Suprapubic skin (tissue), 4 donors: ENCODE measurements at regions not wholly inside any gene's neighbourhood (a gene's known extent, or its start where the extent isn't known, plus 50 kb on each side); places are given as distances from the start of the nearest gene placed in this dataset.
A peak's percentile ranks its signal among the peaks of the same experiment; 100 is the strongest.
"Not testable (repeated sequence)": the region's sequence is repeated elsewhere in the genome, so short reads cannot be mapped to it uniquely, and the experiment has no call there.

Experiments
- DNase-seq, 2 donors: peaks; one replicate each; pipeline ENCODE4 v3.0.0-alpha.2; 2019; ENCODE audit warnings: low spot score in 2 of 2
- H3K27ac ChIP-seq: fragments of 200-600 bp; sonication (generic); one replicate; pipeline ENCODE4 v1.5.1; 2019
- H3K27me3 ChIP-seq: fragments of 200-600 bp; sonication (generic); one replicate; pipeline ENCODE4 v1.5.1; 2019
- H3K36me3 ChIP-seq: fragments of 200-600 bp; sonication (generic); one replicate; pipeline ENCODE4 v1.5.1; 2019
- H3K4me1 ChIP-seq: fragments of 200-600 bp; sonication (generic); one replicate; pipeline ENCODE4 v1.5.1; 2019
- H3K4me3 ChIP-seq: fragments of 200-600 bp; sonication (generic); one replicate; pipeline ENCODE4 v1.5.1; 2019; ENCODE audit warnings: mild to moderate bottlenecking
- H3K9me3 ChIP-seq: fragments of 200-600 bp; sonication (generic); one replicate; pipeline ENCODE4 v1.5.1; 2019
- EP300 ChIP-seq: sonication (generic); formaldehyde crosslinking; IDR thresholded peaks from one replicate; pipeline ENCODE4 v1.6.1; 2017; ENCODE audit warnings: antibody characterized with exemption
- POLR2A ChIP-seq, 2 donors: fragments of 450-650 bp; IDR thresholded peaks; one replicate each; pipeline ENCODE4 v1.6.1; 2017; ENCODE audit warnings: antibody characterized with exemption in 2 of 2, mild to moderate bottlenecking in 2 of 2, moderate library complexity in 2 of 2
- POLR2AphosphoS5 ChIP-seq, 3 donors: sonication (generic); formaldehyde crosslinking; IDR thresholded peaks; one replicate each; pipeline ENCODE4 v1.6.1; 2017; ENCODE audit warnings: antibody characterized with exemption in 3 of 3
- WGBS: methylation state at CpG from one replicate; pipeline ENCODE4 v1.1.5; 2018; 5-methylcytosine and 5-hydroxymethylcytosine counted together
- TF ChIP-seq, protein P1 (sequence below), 2 donors: fragments of 200-600 bp in 1 of 2; fragments of 450-650 bp in 1 of 2; sonication (generic) in 1 of 2; IDR thresholded peaks; one replicate each; pipeline ENCODE4 v1.5.1; 2016 to 2019; ENCODE audit warnings: antibody characterized with exemption in 2 of 2, mild to moderate bottlenecking in 1 of 2, moderate library complexity in 1 of 2

- Histone ChIP-seq H3K9me3 (peaks cover 4% of the 10 kb centered on the region), H3K36me3 (no peaks in the 10 kb centered on the region), H3K4me3 (no peak overlapping the region), H3K27ac (no peak overlapping the region), H3K4me1 (no peaks in the 10 kb centered on the region), H3K27me3 (no peaks in the 10 kb centered on the region)
- WGBS: 80% methylated on average over 1 of the region's 1 CpG
- DNase-seq: no peak
- no peak for TF ChIP-seq POLR2AphosphoS5 (IDR thresholded peaks at IDR 0.05)
- no peak for TF ChIP-seq EP300
- no peak for TF ChIP-seq POLR2A (IDR thresholded peaks at IDR 0.05)
- TF ChIP-seq, protein P1, sequence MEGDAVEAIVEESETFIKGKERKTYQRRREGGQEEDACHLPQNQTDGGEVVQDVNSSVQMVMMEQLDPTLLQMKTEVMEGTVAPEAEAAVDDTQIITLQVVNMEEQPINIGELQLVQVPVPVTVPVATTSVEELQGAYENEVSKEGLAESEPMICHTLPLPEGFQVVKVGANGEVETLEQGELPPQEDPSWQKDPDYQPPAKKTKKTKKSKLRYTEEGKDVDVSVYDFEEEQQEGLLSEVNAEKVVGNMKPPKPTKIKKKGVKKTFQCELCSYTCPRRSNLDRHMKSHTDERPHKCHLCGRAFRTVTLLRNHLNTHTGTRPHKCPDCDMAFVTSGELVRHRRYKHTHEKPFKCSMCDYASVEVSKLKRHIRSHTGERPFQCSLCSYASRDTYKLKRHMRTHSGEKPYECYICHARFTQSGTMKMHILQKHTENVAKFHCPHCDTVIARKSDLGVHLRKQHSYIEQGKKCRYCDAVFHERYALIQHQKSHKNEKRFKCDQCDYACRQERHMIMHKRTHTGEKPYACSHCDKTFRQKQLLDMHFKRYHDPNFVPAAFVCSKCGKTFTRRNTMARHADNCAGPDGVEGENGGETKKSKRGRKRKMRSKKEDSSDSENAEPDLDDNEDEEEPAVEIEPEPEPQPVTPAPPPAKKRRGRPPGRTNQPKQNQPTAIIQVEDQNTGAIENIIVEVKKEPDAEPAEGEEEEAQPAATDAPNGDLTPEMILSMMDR (IDR thresholded peaks at IDR 0.05): no peak
Measured at GRCh38 chr11:90585491-90585890, 362.6 kb upstream of the CHORDC1 start.

GRCh38 chr11:90582999-90583398, 360.1 kb upstream of the CHORDC1 start:
- H3K4me3 ChIP-seq, H3K27ac ChIP-seq, H3K9me3 ChIP-seq, DNase-seq, H3K27me3 ChIP-seq, H3K36me3 ChIP-seq, H3K4me1 ChIP-seq: not testable (repeated sequence)
- WGBS: 66% methylated on average over 4 of the region's 7 CpGs

DNA sequence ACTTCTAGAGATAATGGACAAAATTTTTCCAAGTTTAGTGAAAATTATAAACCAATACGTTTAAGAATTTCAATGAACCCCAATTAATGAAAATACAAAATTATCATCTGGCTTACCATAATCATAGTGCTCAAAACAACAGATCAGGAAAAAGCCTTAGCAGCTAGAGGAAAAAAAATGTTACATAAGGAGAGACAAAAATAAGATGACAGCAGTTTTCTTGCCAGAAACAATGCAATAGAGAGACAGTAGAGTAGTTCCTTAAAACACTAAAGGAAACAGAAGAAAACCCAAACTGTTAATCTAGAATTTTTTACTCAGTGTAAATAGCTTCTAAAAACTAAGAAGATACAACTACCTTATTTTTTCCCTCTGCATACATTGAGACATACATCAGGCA, 341.7 kb upstream of the CHORDC1 start:
- no peak for DNase-seq
- TF ChIP-seq POLR2AphosphoS5 (IDR thresholded peaks at IDR 0.05) (no peak), POLR2A (IDR thresholded peaks at IDR 0.05) (no peak), EP300 (no peak)
- TF ChIP-seq, protein P1 (IDR thresholded peaks at IDR 0.05): no peak
- Histone ChIP-seq H3K4me3 (no peak overlapping the region), H3K27me3 (no peaks in the 10 kb centered on the region), H3K4me1 (no peaks in the 10 kb centered on the region), H3K9me3 (no peaks in the 10 kb centered on the region), H3K36me3 (no peaks in the 10 kb centered on the region), H3K27ac (no peak overlapping the region)
- WGBS: 82% methylated on average over 1 of the region's 1 CpG

DNA sequence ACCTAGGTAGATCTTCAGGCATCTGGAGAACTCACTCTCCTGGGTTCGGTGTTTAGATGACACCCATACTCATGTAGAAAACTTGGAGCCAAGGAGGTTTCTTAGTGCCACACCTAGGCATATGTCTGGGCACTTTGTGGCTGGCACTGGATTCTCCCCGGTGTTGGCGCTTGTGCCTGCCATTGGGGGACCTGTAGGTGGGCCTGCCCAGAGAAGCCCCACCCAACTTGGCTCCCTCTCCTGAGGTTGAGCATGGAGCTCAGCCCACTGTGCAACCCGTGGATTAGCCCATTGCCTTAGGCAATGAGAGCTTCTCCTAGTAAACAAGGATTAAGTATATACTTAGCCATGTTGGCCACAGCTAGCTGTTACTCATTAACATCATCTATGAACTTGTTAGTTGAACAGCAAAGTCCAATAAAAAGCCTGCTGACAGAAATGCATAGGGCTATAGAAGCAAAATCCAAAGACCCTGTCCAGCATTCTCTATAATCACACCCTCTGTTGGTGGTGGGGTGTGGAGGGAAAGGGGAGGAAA, 335.5 kb upstream of the CHORDC1 start:
- WGBS: 56% methylated on average over 1 of the region's 4 CpGs
- no peaks in the 10 kb centered on the region for H3K27me3 ChIP-seq
- no peaks in the 10 kb centered on the region for H3K4me1 ChIP-seq
- no peak overlapping the region for H3K27ac ChIP-seq
- TF ChIP-seq POLR2A (IDR thresholded peaks at IDR 0.05) (no peak), POLR2AphosphoS5 (IDR thresholded peaks at IDR 0.05) (no peak), EP300 (no peak)
- TF ChIP-seq, protein P1 (IDR thresholded peaks at IDR 0.05): no peak
- H3K36me3 ChIP-seq: no peaks in the 10 kb centered on the region
- H3K9me3 ChIP-seq: no peaks in the 10 kb centered on the region
- peak in 1 of 2 donors; percentile 57 for DNase-seq
- H3K4me3 ChIP-seq: no peak overlapping the region

GRCh38 chr11:90556606-90557005, 333.8 kb upstream of the CHORDC1 start:
- Histone ChIP-seq H3K27ac (no peak overlapping the region), H3K27me3 (no peaks in the 10 kb centered on the region), H3K4me3 (no peak overlapping the region), H3K36me3 (no peaks in the 10 kb centered on the region), H3K9me3 (no peaks in the 10 kb centered on the region), H3K4me1 (no peaks in the 10 kb centered on the region)
- TF ChIP-seq EP300 (no peak), POLR2AphosphoS5 (IDR thresholded peaks at IDR 0.05) (no peak), POLR2A (IDR thresholded peaks at IDR 0.05) (no peak)
- TF ChIP-seq, protein P1 (IDR thresholded peaks at IDR 0.05): no peak
- WGBS: 42% methylated on average over 4 of the region's 4 CpGs
- no peak for DNase-seq

- Histone ChIP-seq H3K4me3 (no peak overlapping the region), H3K4me1 (no peaks in the 10 kb centered on the region), H3K27me3 (no peaks in the 10 kb centered on the region), H3K36me3 (no peaks in the 10 kb centered on the region), H3K9me3 (no peaks in the 10 kb centered on the region), H3K27ac (no peak overlapping the region)
- TF ChIP-seq, protein P1 (IDR thresholded peaks at IDR 0.05): no peak
- TF ChIP-seq POLR2A (IDR thresholded peaks at IDR 0.05): no peak
- TF ChIP-seq EP300: no peak
- TF ChIP-seq POLR2AphosphoS5 (IDR thresholded peaks at IDR 0.05): no peak
- WGBS: 60% methylated on average over 1 of the region's 1 CpG
- no peak for DNase-seq
Measured at GRCh38 chr11:90556026-90556425, 333.2 kb upstream of the CHORDC1 start.
